Thoracic aorta (tissue), 2 donors: ENCODE measurements at regions not wholly inside any gene's neighbourhood (a gene's known extent, or its start where the extent isn't known, plus 50 kb on each side); places are given as distances from the start of the nearest gene placed in this dataset.

Experiments
- ATAC-seq: fragments of 150-250 bp; one replicate; pipeline ENCODE4 v1.8.0; 2017; ENCODE audit warnings: low read depth; ENCODE audit not compliant: insufficient number of reproducible peaks, low FRiP score
- DNase-seq: peaks from one replicate; pipeline ENCODE4 v3.0.0-alpha.2; 2020; ENCODE audit warnings: low spot score
- H3K27ac ChIP-seq, 2 donors: fragments of 200-600 bp; sonication (generic); 1 replicate in 1 of 2; 2 replicates in 1 of 2; pipeline ENCODE4 v1.5.1; 2016; ENCODE audit warnings: mild to moderate bottlenecking in 2 of 2, moderate library complexity in 2 of 2
- H3K27me3 ChIP-seq: fragments of 200-600 bp; sonication (generic); replicated peaks from 2 replicates; pipeline ENCODE4 v1.6.0; 2016; ENCODE audit warnings: mild to moderate bottlenecking; ENCODE audit not compliant: insufficient read depth
- H3K36me3 ChIP-seq: fragments of 200-600 bp; sonication (generic); one replicate; pipeline ENCODE4 v1.5.1; 2016
- H3K4me1 ChIP-seq, 2 donors: fragments of 200-600 bp; sonication (generic); 1 replicate in 1 of 2; 2 replicates in 1 of 2; pipeline versions ENCODE4 v1.5.1 to v1.6.0; 2016; ENCODE audit warnings: low read depth in 2 of 2, mild to moderate bottlenecking in 1 of 2; ENCODE audit not compliant: control insufficient read depth in 1 of 2
- H3K4me3 ChIP-seq: fragments of 200-600 bp; sonication (generic); 2 replicates; pipeline ENCODE4 v1.5.1; 2016; ENCODE audit warnings: mild to moderate bottlenecking
- H3K9me3 ChIP-seq: fragments of 200-600 bp; sonication (generic); 2 replicates; pipeline ENCODE4 v1.5.1; 2016
- TF ChIP-seq, protein P1 (sequence below): fragments of 200-600 bp; sonication (generic); IDR thresholded peaks from one replicate; pipeline ENCODE4 v1.5.1; 2019; ENCODE audit warnings: antibody characterized with exemption

DNA sequence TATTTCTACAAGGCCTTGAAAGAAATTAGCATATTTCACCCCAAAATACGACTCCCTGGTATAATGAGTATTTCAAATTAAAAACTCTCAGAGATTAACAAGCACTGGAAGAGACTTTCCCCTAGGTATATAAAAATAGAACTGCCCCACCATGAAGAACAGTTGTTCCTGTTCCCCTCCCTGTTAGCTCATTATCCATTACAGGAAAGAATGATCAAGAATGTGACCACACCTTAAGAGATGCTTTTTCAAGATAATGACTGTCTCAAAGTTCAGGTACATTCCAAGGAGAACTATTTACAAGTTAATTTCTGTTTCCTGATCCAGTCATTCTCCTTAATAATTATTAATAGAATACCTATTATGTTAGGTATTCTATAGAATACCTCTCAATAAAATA is 1220.6 kb upstream of the CDH2 start:
- H3K9me3 ChIP-seq, result no peaks in the 10 kb centered on the region
- no peak overlapping the region for H3K27ac ChIP-seq
- no peak for ATAC-seq
- TF ChIP-seq, protein P1, sequence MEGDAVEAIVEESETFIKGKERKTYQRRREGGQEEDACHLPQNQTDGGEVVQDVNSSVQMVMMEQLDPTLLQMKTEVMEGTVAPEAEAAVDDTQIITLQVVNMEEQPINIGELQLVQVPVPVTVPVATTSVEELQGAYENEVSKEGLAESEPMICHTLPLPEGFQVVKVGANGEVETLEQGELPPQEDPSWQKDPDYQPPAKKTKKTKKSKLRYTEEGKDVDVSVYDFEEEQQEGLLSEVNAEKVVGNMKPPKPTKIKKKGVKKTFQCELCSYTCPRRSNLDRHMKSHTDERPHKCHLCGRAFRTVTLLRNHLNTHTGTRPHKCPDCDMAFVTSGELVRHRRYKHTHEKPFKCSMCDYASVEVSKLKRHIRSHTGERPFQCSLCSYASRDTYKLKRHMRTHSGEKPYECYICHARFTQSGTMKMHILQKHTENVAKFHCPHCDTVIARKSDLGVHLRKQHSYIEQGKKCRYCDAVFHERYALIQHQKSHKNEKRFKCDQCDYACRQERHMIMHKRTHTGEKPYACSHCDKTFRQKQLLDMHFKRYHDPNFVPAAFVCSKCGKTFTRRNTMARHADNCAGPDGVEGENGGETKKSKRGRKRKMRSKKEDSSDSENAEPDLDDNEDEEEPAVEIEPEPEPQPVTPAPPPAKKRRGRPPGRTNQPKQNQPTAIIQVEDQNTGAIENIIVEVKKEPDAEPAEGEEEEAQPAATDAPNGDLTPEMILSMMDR, result no peak
- no peaks in the 10 kb centered on the region for H3K36me3 ChIP-seq
- H3K4me1 ChIP-seq, result no peaks in the 10 kb centered on the region
- DNase-seq, result no peak
- no peak overlapping the region for H3K4me3 ChIP-seq
- H3K27me3 ChIP-seq, result no peaks in the 10 kb centered on the region

DNA sequence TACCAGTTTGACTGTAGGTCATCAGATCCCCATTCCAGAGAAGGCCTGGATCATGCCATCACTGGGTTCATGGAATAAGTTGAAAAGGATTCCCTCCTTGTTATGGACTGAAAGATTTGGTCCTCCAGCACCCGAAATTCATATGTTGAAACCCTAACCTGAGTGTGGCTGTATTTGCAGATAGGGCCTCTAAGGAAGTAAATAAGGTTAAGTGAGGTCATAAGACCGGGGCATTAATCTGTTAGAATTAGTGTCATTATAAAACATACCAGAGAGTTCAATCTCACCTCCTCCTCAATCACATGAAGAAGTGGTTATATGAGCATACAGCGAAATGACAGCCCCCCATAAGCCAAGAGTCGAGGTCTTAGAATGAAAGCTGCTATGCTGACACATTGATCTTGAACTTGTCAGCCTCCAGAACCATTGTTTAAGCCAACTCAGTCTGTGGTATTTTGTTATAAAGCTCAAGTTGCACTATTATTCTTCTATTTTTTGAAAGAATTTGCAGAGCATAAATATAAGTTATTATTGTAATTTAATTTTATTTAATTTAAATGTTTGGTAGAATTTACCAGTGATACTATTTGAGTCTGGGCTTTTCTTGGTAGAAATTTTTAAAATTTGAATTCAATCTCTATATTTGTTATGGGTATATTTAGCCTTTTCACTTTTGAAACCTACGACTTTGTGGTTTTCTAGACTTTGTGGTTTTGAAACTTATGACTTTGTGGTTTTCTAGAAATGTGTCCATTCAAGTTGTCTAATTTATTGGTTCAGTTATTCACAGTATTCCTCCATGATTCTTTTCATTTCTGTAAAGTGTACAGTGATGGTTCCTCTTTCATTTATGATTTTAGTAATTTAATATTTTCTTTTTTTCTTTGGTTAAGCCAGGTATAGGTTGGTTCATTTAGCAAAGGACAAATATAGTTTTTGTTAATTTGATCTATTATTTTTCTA is 1206.7 kb upstream of the CDH2 start:
- TF ChIP-seq, protein P1, result no peak
- Histone ChIP-seq H3K4me3 (no peak overlapping the region), H3K9me3 (no peaks in the 10 kb centered on the region), H3K27me3 (no peaks in the 10 kb centered on the region), H3K27ac (no peak overlapping the region), H3K4me1 (no peaks in the 10 kb centered on the region), H3K36me3 (no peaks in the 10 kb centered on the region)
- no peak for DNase-seq
- no peak for ATAC-seq

DNA sequence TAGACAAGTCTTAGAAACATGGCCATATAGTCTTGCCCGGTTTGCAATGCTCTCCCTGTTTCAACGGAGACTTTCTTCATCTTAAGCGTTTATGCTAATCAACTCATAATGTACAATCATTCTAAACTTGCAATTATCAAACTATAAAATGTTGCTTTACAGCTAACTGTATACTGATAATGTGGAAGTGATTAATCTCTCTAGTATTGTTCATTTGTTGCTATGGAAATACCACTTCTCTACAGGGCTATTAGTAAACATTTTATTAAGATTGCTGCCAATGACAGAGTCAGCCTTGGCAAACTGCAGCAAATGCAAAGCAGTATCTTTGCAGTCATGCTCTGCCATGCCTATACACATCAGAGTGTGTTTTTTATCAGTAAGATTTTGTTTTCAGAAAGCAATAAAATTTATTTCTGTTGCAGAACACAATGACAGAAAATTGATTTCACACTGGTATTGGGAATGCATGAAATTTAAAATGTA is 1201.8 kb upstream of the CDH2 start:
- H3K27me3 ChIP-seq, result no peaks in the 10 kb centered on the region
- ATAC-seq (no peak), DNase-seq (no peak)
- no peaks in the 10 kb centered on the region for H3K4me1 ChIP-seq
- no peak overlapping the region for H3K4me3 ChIP-seq
- H3K9me3 ChIP-seq, result no peaks in the 10 kb centered on the region
- H3K36me3 ChIP-seq, result no peaks in the 10 kb centered on the region
- H3K27ac ChIP-seq, result no peak overlapping the region
- TF ChIP-seq, protein P1, result no peak

DNA sequence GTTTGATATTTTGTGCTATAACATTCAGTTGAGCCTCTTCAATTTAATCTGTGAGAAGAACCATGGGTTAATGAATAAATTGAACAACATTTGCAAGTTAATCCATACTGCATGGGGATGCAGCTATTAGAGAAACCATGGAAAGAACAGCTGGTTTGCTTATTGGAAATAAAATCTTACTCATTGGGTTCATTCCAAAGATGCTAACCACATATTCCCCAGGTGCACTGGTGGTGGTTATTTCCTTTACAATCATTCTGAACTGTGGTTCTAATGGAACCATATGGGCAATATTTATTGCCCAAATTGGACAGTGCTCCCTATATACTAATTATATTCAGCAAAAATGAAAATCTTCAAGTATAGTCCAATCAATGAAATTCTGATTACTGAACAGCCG is 1200.4 kb upstream of the CDH2 start:
- ATAC-seq, result no peak
- DNase-seq, result no peak
- peaks cover 3% of the 10 kb centered on the region for H3K9me3 ChIP-seq
- no peak overlapping the region for H3K4me3 ChIP-seq
- no peaks in the 10 kb centered on the region for H3K36me3 ChIP-seq
- H3K27me3 ChIP-seq, result no peaks in the 10 kb centered on the region
- TF ChIP-seq, protein P1, result no peak
- H3K4me1 ChIP-seq, result no peaks in the 10 kb centered on the region
- no peak overlapping the region for H3K27ac ChIP-seq

DNA sequence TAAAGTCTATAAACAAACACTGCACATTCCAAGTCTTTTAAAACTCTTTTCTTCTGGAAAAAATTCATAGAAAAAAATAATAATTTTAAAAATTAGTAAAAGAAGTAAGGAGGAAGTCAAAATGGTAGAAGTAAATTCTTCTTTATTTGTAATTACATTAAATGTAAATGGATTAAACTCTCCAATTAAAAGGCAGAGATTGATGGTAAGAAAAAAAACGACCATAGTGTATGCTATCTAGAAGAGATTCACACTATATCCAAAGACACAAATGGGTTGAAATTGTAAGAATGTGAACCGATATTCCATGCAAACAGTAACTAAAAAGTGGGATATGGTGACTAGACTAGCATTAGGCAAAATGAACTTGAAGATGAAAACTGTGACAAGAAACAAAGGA is 1196.1 kb upstream of the CDH2 start:
- no peak for ATAC-seq
- TF ChIP-seq, protein P1, result no peak
- DNase-seq, result no peak
- H3K4me1 ChIP-seq, result no peaks in the 10 kb centered on the region
- H3K4me3 ChIP-seq, result no peak overlapping the region
- no peaks in the 10 kb centered on the region for H3K36me3 ChIP-seq
- H3K9me3 ChIP-seq, result peaks cover 3% of the 10 kb centered on the region
- H3K27ac ChIP-seq, result no peak overlapping the region
- H3K27me3 ChIP-seq, result no peaks in the 10 kb centered on the region
